ENCODE measurements at regions not wholly inside any gene's neighbourhood (a gene's known extent, or its start where the extent isn't known, plus 50 kb on each side); places are given as distances from the start of the nearest gene placed in this dataset.
"Not testable (repeated sequence)": the region's sequence is repeated elsewhere in the genome, so short reads cannot be mapped to it uniquely, and the experiment has no call there.

DNA sequence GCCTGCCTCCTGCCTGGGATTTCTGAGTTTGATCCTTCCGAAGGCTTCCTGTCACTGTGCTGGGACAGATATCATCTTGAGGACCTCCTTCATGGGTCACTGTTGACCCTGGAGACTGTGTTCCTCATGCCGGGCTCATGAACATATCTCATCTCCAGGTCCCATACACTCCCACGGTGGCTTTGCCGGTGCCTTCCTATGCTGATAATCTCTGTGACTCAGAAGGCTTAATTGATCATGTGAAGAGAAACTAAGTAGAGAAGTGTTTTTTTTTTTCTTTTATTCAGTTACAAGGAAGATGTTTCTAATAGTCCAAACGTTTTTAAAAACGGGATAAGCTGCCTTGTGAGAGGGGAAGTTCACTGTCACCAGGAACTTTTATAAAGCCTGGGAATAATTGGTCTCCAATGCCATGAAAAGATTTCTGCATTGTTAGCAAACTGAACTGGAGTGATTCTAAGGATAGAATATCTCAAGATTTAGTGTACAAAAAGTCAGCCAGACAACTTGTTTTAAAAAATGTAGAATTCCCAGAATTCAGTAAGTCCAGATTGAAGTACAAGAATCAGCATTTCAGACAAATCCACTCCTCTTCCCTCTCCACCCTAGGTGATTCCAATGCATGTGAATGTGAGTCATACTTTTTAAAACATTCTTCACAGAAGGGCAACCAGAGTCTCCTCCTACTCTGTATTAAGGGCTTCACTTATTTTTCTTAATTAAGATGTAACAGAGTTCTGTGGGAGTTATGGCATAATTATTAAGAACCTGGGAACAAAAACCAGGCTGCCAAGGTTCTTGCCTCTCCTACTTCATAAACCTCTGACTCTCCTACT lies 139.8 kb upstream of the LGR5 start:
- peak; percentile 27 for DNase-seq (ENCODE audit: low spot score)

DNA sequence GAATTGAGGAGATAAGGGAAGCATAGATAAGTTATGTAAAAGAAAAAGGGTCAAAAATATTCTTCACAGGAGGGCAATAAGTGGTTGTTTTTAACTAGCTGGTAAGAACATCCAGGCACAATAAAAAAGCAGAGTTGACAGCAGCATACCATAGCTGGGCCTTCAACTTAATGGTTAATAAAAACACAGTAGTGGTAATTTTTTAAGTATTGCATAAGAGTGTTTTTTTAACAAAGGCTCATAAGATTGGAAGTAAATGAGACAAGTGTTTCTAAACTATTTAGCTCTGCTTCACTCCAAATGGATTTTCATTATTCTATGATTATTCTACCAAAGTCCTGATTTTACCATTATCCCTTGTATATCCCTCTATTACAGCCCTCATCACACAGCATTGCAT lies 140.1 kb upstream of the TSPAN8 start:
- no peak for DNase-seq (ENCODE audit: low spot score)

DNA sequence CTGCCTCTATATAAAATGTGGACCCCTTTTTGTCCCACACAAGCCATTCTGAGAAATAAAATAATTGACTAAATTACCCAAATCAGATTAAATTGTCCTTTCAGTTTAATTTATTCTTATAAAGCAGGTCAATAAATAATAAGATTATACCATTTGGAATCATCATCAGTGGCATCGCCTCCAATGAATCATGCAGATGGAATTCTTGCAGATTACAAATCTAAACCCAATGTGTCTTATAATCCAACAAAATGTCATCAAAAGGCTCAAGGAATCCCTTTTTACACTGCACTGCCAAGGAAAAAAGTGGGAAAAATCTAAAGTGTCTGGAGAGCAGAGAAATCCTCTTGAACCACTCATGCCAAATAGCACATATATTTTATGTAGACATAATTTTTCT lies 138.2 kb upstream of the TSPAN8 start:
- no peak for DNase-seq (ENCODE audit: low spot score)

DNA sequence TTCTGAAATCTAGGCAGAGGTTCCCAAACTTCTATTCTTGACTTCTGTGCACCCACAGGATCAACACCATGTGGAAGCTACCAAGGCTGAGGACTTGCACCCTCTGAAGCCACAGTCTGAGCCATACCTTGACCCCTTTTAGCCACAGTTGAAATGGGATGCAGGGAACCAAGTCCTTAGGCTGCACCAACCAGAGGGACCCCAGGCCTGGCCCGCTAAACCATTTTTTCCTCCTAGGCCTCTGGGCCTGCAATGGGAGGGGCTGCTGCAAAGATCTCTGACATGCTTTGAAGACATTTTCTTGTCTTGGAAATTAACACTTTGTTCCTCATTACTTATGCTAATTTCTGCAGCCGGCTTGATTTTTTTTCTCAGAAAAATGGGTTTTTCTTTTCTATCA lies 133.9 kb upstream of the TSPAN8 start:
- DNase-seq (ENCODE audit: low spot score) = no peak

DNA sequence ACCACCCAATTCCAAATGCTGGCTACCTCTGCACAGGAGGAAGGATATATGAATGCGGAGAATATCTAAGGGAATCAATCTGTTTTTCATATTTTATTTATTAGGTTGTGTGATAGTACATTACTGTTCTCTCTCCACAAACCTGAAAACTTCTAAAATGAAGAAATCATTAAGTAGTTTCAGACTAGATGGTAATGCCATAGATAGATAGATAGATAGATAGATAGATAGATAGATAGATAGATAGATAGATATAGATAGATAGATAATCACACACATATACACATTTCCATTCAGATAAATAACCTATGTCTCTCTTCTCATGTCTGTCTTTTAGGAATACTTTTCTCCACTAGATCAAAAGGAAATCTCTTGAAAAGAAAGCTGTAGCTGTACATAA lies 126.1 kb upstream of the TSPAN8 start:
- no peak for DNase-seq (ENCODE audit: low spot score)

DNA sequence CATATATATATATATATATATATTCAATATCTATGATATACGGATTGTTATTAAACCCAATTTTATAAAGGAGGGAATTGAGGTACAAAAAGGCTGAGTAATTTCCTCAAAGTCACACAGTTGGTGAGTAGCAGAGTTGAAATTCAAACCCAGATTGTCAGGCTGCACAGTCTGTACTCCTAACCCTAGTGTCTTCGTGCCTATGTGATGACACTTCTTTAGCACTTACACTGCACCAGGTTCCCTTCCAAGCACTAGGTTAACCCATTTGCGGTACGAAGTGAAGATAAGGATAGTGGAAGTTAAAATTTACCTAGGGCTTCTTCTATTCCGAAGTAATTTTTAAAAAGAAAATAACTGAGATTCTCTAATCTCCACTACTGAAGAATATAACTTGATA lies 125.1 kb upstream of the TSPAN8 start:
- DNase-seq (ENCODE audit: low spot score) = no peak

DNA sequence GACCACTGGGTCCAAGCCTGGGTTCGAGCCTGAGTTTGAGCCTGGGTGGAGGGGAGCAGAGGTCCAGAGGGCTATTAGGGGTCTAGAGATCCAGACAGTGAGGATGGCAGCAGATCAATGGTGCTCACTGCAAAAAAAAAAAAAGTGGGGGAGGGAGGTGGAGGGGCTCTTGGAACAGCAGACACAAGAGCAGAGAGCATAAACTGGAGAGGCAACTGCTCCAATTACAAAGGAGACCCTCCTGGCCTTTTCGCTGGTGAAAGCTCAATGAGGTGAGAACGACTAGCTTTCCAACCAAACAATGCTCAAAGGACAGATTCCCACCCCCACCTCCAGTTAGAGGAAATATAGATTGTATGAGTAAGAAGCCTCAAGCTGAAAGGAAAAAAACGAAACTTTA lies 124.2 kb upstream of the TSPAN8 start:
- DNase-seq (ENCODE audit: low spot score) = no peak

DNA sequence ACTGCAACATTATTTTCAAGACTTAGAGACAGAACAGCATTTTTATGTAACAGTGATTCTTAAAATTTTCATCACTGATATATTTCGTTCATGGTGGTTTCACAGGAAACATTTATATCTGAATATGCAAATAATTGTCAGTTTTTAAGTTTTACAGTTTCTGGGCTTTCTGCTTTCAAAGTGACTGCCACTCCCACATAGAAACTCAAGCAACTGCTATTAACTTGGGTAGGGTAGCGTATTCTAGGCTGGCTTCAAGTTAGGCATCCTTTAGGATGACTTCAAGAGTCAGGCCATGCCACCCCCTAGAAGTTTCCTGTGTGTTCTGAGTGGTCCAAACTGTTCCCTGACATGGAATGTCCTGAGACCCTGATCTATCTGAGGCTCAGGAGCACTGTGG lies 123.6 kb upstream of the TSPAN8 start:
- DNase-seq (ENCODE audit: low spot score) = no peak

DNA sequence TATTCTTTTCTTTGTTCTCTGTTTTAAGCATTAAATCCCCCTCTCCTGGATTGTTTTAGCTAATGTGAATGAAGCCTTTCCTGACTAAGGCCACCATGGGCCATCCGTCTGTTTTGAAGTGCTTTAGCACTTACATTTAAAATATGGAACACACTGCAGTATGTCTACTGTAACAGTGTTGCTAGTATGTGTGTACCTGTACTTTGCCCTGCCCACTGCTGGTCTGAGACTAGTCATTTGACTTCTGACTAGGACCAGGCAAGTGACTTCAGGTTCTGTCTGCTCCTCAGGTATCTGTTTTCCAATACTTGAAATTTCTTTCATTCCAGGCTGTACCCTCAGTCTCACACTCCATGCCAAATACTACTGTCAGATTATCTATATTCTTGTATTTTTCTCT lies 120.1 kb upstream of the TSPAN8 start:
- DNase-seq (ENCODE audit: low spot score) = no peak

DNA sequence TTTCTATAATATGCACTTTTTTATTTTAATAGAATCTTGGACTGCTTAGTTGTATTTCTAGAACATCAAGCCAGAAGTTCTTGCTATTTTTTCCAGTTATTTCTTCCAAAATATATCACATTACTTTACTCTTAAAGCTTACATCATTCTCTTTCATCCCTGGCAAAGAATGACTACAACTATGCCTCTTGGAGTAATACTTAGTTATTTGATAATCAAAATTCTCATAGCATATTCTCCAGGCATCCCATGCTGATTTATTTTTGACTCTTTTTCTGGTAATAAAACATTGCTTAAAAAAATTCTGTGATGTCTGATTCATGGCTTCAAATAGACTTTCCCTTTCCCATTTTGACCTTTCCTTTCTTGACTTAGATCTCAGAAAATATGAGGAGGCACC lies 118.7 kb upstream of the TSPAN8 start:
- DNase-seq (ENCODE audit: low spot score) = no peak

DNA sequence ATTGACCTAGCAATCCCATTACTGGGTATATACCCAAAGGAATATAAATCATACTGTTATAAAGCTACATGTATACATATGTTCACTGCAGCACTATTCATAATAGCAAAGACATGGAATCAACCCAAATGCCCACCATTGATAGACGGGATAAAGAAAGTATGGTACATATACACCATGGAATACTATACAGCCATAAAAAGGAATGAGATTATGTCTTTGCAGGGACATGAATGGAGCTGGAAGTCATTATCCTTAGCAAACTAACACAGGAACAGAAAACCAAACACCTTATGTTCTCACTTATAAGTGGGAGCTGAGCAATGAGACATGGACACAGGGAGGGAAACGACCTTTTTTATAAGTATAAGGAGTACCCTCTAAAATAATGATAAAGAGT lies 113.0 kb upstream of the TSPAN8 start:
- not testable (repeated sequence) for DNase-seq (ENCODE audit: low spot score)

DNA sequence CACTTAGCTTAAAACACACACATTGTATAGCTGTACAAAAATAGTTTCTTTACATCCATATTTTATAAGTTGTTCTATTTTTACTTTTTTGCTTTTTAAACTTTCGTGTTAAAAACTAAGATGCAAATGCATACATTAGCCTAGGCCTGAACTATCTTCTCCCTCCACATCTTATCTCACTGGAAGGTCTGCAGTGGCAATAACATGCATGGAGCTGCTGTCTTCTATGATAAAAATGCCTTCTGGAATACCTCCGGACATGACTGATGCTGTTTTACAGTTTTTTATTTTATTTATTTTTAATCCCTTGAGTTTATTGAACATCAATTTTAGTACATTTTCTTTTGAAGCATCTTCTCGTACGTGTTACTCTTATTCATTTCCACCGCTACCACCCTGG lies 112.3 kb upstream of the TSPAN8 start:
- no peak for DNase-seq (ENCODE audit: low spot score)

DNA sequence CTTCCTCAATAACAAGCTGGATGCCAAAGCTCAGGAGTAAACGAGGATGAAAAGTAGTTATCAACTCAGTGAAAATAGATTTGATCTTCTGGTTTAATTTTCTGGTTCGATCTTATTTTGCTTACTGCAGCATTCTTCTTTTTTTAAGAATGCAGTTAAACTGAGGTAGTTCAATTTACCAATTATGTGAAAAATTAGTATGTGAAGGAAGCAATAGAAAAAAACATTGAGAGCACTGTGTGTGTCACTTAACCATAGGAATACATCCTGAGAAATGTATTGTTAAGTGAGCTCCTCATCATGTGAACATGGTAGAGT lies 111.4 kb upstream of the TSPAN8 start:
- no peak for DNase-seq (ENCODE audit: low spot score)

DNA sequence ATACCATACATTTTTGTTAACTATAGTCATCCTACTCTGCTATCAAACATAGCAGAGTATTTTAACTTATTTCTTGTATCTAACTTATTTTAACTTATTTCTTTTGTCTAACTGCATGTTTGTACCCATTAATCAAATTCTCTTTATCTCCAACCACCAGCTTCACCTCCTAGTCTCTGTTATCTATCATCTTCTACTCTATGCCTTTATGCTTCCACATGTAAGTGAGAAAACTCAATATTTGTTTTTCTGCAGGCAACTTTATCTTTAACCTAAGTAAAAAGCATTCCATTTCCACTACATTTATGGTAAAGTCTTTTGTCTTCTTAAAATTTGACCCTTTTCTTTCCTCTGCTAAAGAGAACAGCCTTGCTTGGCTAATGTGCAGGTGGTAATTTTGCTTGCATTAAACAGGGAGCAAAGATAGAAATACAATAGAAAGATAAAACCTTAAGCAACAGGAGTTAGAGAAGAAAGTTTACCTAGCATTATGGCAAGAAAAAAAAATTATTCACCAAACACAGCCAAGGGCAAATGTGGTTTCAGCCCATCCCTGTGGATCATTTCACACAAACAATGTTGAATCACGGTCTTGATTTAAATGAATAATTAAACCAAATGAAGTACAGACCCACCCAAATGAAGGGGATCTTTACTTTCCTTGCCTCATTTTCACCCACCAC lies 110.9 kb upstream of the TSPAN8 start:
- no peak for DNase-seq (ENCODE audit: low spot score)

DNA sequence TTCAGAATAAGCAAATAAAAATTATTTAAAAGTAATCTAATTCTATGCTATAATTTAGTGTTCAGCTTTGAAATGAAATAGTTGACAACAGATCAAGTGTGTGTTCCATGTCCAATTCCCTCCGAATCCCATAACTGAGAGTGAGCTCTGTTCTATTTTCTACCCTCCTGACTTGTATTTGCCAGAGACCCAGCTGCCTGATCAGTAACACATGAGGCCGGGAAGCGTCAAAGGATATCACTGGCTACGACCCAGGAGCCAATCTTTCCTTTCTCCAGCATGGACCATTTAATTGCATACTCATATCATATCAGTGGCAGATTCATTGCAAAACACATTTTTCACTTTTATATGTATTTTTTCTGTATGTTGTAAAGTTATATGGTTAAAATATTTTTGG lies 108.8 kb upstream of the TSPAN8 start:
- no peak for DNase-seq (ENCODE audit: low spot score)

DNA sequence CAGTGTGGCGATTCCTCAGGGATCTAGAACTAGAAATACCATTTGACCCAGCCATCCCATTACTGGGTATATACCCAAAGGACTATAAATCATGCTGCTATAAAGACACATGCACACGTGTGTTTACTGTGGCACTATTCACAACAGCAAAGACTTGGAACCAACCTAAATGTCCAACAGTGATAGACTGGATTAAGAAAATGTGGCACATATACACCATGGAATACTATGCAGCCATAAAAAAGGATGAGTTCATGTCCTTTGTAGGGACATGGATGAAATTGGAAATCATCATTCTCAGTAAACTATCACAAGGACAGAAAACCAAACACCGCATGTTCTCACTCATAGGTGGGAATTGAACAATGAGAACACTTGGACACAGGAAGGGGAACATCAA lies 107.9 kb upstream of the TSPAN8 start:
- not testable (repeated sequence) for DNase-seq (ENCODE audit: low spot score)

DNA sequence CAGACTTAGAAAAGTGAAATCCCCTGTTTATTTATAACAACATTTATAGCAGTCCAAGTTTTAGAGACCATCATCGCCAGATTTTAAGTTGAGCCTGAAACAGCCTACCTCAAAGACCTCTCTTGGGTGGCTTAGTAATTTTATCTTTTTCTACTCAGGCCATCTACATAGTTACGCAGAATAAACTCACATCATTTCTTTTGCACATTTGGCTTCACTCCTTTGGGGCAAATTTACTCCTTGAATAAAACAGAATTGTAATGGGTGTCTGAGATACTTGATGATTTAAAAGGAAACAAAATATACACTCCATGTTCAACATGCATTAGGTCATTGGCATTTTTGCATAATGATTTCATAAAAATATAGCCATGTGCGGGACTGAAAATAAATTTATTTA lies 104.7 kb upstream of the TSPAN8 start:
- DNase-seq (ENCODE audit: low spot score) = no peak

DNA sequence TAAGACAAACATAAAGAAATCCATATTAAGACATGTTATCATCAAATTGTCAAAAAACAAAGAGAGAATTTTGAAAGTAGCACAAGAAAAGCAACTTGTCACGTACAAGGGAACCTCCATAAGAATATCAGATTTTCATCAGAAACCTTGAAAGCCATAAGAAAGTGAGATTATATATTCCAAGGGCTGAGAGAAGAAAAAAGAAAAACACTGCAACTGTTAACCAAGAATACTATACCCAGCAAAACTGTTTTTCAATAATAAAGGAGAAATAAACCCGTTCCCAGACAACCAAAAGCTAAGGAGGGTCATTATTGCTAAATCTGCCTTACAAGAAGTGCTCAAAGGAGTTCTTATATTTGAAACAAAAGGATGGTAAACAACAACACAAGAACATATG lies 94.7 kb upstream of the TSPAN8 start:
- no peak for DNase-seq (ENCODE audit: low spot score)

DNA sequence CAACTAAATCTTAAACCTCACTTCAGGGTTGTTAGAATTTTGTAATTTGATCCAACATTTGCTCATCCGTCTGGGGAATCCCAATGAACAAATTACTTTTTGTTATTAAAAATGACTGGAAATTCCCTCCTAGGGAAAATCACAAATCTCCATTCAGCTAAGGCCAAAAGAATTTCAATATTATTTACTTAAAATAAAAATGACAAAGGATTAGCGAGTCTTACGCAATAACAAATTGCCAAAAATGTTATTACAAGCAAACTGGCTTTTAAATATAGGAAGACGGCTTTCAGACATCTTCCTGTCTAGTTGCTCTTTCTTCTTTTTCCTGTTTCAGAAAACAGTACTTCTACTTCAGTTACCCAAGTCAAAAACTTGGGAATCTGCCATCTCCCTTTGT lies 92.4 kb upstream of the TSPAN8 start:
- DNase-seq (ENCODE audit: low spot score) = no peak

DNA sequence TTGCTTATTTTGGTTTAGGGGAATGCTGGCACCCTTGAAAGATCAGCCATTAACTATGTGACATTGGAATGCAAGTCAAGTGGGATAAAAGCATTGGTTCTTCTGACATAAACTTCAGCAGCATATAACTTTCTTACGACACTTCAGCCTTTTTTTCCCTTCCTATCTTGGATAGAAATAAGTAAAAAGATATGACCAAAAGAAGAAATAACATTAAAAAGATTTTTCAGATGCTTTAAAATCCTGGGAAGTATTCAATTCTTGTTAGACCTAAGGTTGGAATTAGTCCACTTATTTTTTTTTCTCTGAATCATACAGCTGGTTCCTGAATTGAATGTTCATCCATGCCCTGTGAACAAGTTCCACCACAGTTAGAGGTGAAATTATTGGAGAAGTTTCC lies 85.6 kb upstream of the TSPAN8 start:
- no peak for DNase-seq (ENCODE audit: low spot score)

DNA sequence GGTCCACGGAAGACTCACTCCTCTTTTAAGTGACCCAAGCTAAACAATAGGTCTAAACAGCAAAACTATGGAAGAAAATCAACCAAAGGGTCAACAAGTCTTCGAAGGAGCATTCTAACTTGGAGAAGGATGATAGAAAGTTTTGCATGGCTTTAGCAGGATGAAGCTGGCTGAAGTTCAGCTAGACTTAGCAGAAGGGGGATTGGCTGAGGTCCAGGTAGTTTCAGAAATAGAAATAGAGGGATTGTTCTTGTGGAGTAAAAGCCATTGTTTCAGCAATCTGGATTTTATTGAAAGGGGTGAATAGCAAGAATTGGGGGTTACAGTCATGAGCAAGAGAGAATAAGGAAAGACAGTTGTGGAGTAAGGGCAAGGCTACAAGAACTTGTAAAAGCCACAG lies 84.7 kb upstream of the TSPAN8 start:
- no peak for DNase-seq (ENCODE audit: low spot score)

DNA sequence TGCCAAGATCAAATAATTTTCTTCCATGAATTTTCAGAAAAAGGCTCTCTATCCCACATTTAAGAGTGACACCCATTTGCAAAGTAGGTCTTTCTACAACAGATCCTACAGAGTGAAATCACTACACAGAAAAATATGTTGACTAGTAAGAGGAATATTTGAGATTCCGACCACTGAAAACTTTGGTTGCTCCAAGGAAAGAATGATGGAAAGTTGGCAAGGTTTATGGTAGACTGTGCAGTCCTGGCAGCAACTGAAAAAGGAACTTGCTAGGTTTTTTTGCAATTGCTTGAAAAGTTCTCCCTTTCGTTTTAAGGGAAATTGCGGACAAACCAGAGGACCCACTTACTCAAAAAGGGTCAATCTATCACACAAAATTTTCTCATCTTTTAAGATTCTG lies 83.1 kb upstream of the TSPAN8 start:
- no peak for DNase-seq (ENCODE audit: low spot score)

DNA sequence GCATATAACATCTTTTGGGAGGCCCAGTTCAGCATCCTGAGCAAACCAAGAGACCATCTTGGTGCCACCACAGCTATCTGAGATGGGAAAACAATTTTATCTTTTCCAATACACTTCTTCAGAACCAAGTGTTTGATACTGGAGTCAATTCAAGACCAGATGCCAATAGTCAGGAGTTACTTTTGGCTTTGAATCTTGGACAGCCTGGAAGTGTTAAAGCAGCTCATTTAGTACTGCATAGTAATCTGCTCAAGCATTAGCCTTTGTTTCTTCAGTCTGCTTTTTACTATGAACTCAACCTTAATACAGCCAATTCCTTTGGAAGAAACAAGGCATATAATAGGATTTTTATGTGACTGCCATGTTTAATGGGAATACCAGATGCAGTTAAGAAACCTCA lies 81.9 kb upstream of the TSPAN8 start:
- no peak for DNase-seq (ENCODE audit: low spot score)

DNA sequence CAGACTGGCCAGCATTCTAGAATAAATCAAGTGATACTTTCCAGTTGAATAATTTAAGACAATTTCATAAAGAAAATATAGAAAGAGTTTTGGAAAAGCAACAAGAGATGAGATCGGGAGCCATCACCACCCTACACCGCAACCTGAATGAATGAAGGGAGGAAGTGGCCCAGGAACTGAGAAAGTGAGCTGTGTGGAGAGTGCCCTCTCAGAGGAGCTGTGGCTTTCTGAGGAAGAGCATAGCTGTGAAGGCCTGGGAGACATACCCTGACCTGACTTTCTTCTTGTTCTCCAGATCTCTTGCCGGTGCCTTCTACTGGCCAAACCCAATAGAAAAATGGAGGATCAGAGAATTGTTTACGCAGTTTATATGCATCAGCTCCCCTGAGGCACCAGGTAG lies 79.3 kb upstream of the TSPAN8 start:
- no peak for DNase-seq (ENCODE audit: low spot score)
